ENCODE measurements at regions not wholly inside any gene's neighbourhood (a gene's known extent, or its start where the extent isn't known, plus 50 kb on each side); places are given as distances from the start of the nearest gene placed in this dataset.
"Not testable (repeated sequence)": the region's sequence is repeated elsewhere in the genome, so short reads cannot be mapped to it uniquely, and the experiment has no call there.

DNA sequence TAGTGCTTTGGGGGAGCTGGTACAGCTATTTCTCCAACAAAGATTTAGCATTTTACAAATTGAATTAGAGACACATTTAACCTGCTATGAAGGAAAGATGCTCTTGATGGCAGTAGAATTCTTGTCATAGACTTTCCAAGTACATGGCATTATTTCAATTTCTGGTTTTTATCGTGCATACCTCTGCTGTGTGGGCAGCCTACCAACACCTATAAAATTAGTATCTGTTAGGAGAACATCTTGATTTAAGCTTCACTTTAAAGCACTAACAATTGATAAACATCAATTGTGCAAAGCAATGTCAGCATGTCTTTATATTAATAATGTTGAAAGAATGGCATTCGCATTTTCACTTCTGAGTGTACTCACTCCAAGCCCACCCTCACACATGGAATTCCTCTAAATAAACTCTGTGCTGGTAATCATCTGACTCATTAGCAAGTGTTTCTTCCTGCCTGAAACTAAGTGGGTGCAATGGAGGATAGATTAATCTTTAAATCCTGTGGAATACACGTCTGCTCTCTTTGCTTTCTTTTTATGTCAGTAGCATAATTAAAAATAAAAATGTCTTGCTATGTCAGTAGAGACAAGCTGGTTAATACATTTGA lies 279.8 kb upstream of the MAGEB18 start:
- DNase-seq = no peak

DNA sequence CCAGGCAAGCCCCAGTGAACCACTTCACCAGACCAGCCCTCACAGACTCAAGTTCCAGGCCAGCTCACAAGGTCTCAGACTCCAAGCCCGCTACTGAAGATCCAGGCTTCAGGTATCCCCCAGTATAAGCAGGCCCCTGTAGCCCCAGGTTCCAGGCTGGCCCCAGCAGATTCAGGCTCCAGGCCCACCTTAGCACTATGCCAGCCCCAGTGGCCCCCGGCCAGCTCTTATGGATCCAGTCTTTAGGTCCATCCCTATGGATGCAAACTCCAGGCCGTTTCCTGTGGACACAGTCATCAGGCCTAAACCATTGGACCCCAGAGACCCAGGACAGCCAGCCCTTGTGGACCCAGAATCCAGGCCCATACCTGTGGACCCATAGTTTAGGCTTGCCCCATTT lies 277.8 kb upstream of the MAGEB18 start:
- no peak for DNase-seq

DNA sequence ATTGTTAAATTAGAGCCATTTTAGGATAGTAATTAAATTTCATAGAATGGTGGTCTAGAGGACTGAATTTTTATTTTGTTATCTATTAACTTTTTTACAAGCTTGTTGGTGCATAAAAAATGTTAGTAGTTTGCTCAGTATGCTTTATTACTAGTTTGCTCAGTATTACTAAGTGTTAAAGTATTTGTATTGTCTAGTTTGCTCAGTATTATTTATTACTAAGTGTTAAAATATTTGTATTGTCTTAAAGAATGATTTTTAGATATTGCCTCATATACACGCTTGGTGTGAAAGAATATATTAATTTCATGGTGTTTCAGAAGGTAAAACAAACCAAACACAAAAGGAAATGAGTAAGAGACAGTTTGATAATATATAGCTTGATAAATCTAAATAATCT lies 268.4 kb upstream of the MAGEB18 start:
- no peak for DNase-seq

DNA sequence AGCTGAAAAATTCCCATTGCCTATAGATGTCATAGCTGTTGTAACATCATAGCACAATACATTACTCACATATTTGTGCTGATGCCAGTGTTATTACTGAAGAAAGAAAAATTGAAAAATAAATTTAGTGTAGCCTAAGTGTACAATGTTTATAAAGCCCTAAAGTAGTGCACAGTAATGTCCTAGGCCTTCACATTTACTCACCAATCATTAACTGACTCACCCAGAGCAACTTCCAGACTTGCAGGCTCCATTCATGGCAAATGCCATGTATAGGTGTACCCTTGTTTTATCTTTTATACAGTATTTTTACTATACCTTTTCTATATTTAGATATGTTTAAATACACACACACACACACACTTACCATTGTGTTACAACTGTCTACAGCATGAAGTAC lies 265.4 kb upstream of the MAGEB18 start:
- no peak for DNase-seq

DNA sequence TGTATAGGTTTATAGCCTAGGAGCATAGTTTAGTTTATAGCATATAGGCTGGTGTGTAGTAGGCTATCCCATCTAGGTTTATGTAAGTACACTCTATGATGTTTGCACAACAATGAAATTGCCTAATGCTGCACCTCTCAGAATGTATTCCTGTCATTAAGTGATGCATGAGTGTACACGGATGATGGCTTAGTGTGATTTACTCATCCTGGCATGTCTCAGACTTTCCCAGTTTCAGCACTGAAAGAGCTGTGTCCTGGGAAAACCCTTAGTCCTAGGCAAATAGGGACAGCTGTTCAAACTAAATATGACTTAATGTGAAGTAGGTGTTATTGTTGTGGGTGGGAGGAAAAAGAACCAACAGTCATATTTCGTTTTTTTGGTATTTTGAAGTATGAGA lies 264.9 kb upstream of the MAGEB18 start:
- no peak for DNase-seq

GRCh38 chrX:25878806-25879205 lies 259.3 kb upstream of the MAGEB18 start:
- DNase-seq = no peak

DNA sequence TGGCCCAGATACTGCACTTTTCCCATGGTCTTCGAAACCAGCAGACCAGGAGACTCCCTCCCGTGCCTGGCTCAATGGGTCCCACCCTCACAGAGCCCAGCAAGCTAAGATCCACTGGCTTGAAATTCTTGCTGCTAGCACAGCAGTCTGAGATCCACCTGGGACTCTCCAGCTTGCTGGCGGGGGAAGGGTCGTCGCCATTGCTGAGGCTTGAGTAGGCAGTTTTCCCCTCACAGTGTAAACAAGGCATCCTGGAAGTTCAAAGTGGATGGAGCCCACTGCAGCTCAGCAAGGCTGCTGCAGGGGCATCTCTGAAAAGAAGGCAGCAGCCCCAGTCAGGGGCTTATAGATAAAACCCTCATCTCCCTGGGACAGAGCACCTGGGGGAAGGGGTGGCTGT lies 255.6 kb upstream of the MAGEB18 start:
- not testable (repeated sequence) for DNase-seq

- no peak for DNase-seq
Measured at GRCh38 chrX:25897758-25898157, 240.4 kb upstream of the MAGEB18 start.

DNA sequence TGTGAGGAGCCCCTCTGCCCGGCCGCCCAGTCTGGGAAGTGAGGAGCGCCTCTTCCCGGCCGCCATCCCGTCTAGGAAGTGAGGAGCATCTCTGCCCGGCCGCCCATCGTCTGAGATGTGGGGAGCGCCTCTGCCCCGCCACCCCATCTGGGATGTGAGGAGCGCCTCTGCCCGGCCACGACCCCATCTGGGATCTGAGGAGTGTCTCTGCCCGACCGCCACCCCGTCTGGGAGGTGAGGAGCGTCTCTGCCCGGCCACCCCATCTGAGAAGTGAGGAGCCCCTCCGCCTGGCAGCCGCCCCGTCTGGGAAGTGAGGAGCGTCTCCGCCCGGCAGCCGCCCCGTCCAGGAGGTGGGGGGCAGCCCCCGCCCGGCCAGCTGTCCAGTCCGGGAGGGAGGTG lies 232.4 kb upstream of the MAGEB18 start:
- DNase-seq = not testable (repeated sequence)

GRCh38 chrX:25925946-25926345 lies 212.2 kb upstream of the MAGEB18 start:
- DNase-seq = no peak

DNA sequence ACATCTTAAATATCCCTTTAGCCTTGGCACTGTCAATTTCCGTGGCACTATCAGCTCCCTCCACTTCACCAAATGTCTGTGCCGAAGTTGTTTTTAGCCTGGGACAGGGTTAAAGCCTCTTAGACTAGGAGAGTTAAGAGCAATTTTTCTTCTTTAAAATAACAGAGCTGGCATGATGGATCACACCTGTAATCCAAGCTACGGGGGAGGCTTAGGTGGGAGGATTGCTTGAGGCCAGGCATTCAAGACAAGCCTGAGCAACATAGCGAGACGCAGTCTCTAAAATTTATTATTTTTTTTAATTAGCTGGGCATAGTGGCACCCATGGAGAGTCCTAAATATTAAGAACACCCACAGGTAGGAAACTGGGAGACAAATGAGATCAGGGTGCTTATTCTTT lies 209.8 kb upstream of the MAGEB18 start:
- no peak for DNase-seq

- no peak for DNase-seq
Measured at GRCh38 chrX:25941087-25941486, 197.1 kb upstream of the MAGEB18 start.

DNA sequence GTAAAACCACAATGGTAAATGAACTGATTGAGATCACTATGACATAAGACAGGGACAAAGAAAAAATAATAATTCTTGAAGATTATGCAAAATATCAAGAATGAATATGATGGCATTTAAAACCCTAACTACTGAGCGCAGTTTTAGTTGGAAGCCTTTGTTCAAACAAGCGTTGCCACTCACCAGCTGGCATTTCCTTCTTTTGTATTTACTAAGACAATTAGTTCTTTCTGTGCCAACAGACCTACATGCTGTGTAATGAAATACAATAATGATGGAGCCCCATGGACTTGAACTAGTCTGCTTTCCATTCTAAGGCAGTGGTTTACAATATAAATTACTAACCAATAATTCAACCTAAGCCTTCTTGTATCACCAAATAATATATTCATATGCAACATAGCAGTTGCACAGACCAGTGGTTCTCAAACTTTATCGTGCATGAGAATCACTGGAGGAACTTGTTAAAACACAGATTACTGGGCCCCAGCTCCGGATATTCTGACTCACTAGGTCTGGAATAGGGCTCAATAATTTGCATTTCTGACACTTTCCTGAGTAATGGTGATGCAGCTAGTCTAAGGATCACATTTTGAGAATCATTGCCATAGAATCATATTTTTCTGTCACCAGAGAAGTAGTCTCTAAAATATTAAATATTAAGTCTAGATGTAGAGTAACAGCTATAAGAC lies 196.4 kb upstream of the MAGEB18 start:
- DNase-seq = no peak

- DNase-seq = no peak
Measured at GRCh38 chrX:25968920-25969319, 169.2 kb upstream of the MAGEB18 start.

GRCh38 chrX:25976683-25977310 lies 161.3 kb upstream of the MAGEB18 start:
- DNase-seq = no peak

GRCh38 chrX:25998687-25999086 lies 139.5 kb upstream of the MAGEB18 start:
- DNase-seq = no peak

DNA sequence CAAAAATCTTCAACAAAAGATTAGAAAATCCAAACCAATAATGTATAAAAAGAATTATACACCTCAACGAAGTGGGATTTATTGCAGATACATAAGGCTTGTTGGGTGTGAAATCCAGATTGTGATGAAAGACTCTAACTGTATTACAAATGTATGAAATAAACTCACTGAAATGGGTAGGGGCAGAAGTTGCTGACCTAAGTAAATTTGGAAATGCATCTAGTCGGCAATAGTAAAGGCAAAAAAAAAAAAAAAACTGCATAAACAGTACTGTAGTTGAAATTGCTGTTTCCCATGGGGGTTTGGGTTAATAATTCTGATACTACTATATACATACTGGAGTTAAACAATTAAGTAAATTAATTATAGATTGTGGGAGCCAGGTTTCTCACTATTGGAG lies 130.7 kb upstream of the MAGEB18 start:
- DNase-seq = no peak

GRCh38 chrX:26008042-26008441 lies 130.1 kb upstream of the MAGEB18 start:
- DNase-seq = no peak

DNA sequence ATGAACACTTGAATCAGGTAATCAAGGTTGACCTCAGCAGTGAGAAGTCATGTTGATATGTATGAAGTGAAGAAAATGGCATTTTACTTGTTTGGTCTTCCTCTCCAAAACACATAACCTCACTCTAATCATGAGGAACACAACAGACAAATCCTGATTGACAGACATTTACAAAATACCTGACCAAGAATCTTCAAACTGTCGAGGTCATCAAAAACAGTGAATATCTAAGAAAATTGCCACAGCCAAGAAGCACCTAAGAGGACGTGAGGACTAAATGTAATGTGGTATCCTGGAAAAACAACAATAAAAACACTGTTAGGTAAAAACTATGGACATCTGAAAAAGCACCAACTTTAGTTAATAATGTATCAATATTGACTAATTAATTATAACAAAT lies 129.5 kb upstream of the MAGEB18 start:
- no peak for DNase-seq

DNA sequence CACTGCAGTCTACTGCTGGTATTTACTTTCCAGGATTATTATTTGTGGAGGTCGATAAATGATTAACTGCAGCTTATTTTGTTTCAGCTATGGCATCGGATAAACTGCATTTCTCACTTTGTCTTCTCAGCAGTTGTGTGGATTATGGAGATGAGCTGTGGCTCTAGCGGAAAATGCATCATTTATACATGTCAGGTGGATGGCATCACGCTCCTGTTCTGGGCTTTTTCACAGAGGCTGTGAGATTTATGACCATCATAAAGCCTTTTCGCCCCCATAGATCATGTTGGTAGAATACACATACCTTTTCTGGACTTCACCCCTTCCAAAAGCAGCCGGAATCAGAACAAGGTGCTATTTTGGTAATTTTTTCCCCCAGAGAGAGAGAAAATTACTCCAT lies 118.8 kb upstream of the MAGEB18 start:
- DNase-seq = no peak

- no peak for DNase-seq
Measured at GRCh38 chrX:26026179-26026578, 112.0 kb upstream of the MAGEB18 start.

DNA sequence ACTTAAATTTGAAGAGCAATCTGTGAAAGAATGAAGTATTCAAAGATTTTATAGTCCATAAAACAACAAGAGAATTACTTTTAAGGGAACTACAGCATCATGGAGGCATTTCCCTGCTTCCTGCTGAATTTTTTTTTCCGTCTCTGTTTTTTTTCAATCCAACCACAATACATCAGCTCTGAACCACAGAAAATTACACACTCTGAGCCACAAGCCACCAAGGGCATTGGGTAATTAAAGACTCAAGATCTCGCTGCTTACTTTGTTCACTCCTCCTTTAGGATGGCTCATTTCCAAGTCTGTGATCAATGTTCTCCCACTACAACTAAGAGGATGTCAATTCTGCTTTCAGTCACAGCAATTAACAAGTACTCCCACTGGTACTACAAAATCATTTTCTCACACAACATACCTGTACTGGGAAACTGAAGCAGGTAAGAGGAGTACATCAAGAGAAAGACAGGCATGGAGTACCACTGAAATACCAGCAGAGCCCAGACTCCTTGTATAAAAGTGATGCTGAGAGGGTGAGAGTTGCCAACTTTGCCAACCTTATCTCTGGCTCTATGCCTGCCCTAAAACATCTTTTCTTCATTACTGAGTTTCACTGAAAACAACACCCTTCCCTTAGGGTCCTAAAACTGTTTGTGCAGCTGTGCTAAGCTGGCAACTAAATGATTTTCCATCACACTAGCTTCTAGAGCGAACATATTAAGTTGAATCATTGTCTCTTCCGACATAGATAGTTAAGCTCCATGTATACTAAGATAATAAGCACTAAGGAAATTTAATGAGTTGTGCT lies 105.8 kb upstream of the MAGEB18 start:
- peak; percentile 19 for DNase-seq

DNA sequence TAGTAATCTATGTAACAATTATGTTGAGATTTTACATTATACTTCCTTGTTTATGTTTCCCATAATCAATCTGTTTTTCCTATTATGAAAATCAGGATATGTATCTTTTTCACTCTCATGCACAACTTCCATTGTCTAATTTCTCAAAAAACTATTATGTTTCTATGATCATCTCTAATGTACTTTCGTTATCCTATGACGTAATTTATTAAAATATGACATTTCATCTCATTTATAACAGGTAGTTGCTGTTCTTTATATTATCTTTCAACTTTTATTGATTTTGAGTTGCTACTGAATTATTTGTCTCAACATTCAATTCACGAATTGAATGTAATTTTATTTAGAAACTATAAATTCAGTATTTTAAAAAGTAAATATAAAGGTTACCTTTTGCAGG lies 100.8 kb upstream of the MAGEB18 start:
- no peak for DNase-seq

DNA sequence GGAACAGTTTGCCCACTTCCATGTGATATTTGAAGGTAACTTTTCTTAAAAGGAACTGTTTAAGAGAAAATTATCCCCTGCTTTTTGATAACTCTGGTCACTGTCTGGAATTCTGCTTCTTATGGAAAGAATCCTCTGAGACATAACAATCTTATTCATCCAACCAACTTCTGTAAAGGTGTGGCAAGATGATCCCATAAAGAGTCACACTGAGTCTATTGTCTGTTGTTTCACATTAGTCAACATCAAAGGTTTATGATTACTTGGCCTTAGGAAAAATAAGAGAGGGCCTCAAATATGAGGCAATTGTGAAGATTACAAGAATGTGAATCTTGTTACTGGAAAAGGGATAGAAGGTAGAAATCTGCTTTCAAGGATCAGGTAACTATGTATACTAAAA lies 88.0 kb upstream of the MAGEB18 start:
- no peak for DNase-seq

All from femur (tissue), 1 donor.